ENCODE measurements at regions not wholly inside any gene's neighbourhood (a gene's known extent, or its start where the extent isn't known, plus 50 kb on each side); places are given as distances from the start of the nearest gene placed in this dataset.

DNA sequence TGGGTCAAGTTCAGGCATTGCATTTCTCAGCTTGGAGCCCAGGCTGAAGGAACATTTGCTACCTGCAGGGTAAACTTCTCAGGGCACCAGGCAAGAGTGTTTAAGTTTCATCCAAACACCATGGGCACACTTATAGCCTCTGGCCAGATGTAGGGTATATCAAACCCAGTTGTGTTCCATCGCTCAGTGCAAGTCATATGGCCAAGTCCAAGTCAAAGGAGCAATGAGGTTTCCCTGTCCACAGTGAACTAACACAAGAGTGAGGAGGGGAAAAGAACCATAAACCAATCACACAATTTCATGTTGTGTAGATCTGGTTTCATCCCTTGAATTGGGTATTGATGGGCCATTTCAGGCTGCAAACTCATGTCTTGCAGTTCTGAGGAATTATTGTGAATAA is 107.2 kb downstream of the SOX11 start:
- no peak for ATAC-seq (ENCODE audit: insufficient number of reproducible peaks, low FRiP score, low read depth)
- Histone ChIP-seq H3K4me1 (ENCODE audit: control insufficient read depth in 1 of 2, low read depth in 2 of 2) (no peaks in the 10 kb centered on the region), H3K36me3 (no peaks in the 10 kb centered on the region), H3K4me3 (no peak overlapping the region), H3K27me3 (replicated peaks; ENCODE audit: insufficient read depth) (no peaks in the 10 kb centered on the region), H3K27ac (no peak overlapping the region), H3K9me3 (no peaks in the 10 kb centered on the region)
- no peak for DNase-seq (ENCODE audit: low spot score)
- TF ChIP-seq, protein P1, sequence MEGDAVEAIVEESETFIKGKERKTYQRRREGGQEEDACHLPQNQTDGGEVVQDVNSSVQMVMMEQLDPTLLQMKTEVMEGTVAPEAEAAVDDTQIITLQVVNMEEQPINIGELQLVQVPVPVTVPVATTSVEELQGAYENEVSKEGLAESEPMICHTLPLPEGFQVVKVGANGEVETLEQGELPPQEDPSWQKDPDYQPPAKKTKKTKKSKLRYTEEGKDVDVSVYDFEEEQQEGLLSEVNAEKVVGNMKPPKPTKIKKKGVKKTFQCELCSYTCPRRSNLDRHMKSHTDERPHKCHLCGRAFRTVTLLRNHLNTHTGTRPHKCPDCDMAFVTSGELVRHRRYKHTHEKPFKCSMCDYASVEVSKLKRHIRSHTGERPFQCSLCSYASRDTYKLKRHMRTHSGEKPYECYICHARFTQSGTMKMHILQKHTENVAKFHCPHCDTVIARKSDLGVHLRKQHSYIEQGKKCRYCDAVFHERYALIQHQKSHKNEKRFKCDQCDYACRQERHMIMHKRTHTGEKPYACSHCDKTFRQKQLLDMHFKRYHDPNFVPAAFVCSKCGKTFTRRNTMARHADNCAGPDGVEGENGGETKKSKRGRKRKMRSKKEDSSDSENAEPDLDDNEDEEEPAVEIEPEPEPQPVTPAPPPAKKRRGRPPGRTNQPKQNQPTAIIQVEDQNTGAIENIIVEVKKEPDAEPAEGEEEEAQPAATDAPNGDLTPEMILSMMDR (IDR thresholded peaks at IDR 0.05), result no peak

DNA sequence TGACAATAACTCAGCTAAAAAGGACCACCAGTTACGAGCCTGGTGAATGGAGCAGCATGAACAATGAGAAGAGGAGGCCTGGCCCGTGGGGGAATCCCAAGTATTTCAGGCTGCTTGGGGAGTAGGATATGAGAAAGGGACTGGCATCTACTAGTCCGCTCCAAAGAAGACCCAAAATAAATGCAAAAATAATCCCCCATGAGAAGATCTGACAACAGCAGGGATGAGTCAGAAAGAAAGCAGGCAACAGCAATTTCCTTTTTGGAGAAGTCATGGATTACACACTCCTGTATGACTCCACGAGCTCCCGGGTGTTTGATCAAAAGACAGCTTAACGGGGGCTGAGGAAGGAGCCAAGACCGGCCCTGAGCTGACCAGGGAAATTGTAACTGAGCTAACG is 111.4 kb downstream of the SOX11 start:
- no peaks in the 10 kb centered on the region for H3K4me1 ChIP-seq (ENCODE audit: control insufficient read depth in 1 of 2, low read depth in 2 of 2)
- H3K27me3 ChIP-seq (replicated peaks; ENCODE audit: insufficient read depth), result no peaks in the 10 kb centered on the region
- ATAC-seq (ENCODE audit: insufficient number of reproducible peaks, low FRiP score, low read depth), result no peak
- no peaks in the 10 kb centered on the region for H3K9me3 ChIP-seq
- TF ChIP-seq, protein P1 (IDR thresholded peaks at IDR 0.05), result no peak
- no peak overlapping the region for H3K4me3 ChIP-seq
- DNase-seq (ENCODE audit: low spot score), result no peak
- no peaks in the 10 kb centered on the region for H3K36me3 ChIP-seq
- H3K27ac ChIP-seq, result no peak overlapping the region

DNA sequence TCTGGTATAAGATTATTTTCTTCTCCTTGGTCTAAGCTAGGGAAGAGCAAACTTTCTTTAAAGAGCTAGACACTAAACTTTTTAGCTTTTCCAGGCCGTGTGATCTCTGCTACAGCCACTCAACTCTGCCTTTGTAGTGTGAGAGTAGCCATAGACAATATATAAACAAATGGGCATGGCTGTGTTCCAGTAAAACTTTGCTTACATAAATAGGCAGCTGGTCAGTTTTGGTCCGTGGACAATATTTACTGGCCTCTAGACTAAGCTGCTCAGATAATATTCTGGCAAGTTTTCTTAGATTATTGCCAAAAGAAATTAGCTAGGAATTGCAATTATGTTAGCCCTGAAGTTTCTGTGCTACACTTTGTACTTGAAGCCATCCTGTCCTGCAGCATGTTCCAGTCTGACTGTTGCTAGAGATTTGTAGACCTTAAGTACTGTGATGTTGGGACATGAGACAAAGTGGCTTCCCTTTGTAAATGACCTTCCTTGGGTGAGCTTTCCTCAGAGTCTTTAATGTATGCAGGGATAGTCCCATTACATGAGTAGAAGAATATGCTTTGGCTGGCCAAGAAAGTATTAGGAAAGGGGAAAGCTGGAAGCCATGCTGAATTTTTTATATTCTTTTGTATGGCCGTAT is 126.9 kb downstream of the SOX11 start:
- TF ChIP-seq, protein P1 (IDR thresholded peaks at IDR 0.05), result no peak
- Histone ChIP-seq H3K27me3 (replicated peaks; ENCODE audit: insufficient read depth) (no peaks in the 10 kb centered on the region), H3K36me3 (no peaks in the 10 kb centered on the region)

DNA sequence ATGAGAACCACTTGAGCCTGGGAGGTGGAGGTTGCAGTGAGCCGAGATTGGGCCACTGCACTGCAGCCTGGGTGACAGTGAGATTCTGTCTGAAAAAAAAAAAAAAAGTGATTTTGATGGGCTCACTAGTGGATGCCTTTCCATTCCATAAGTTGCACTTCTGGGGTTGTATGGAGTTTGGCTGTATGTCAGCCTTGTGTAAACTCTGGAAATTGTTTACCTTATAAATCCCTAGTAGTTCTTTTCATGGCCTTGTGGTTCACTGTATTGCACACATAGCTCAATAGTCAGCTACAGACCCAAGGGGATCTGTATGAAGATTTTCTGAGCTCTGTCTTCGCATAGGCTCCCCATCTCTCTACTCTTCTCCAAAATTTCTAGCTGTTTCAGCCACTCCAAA is 131.9 kb downstream of the SOX11 start:
- Histone ChIP-seq H3K4me3 (no peak overlapping the region), H3K36me3 (no peaks in the 10 kb centered on the region), H3K27me3 (replicated peaks; ENCODE audit: insufficient read depth) (no peaks in the 10 kb centered on the region), H3K27ac (no peak overlapping the region), H3K9me3 (no peaks in the 10 kb centered on the region), H3K4me1 (ENCODE audit: control insufficient read depth in 1 of 2, low read depth in 2 of 2) (no peaks in the 10 kb centered on the region)
- TF ChIP-seq, protein P1 (IDR thresholded peaks at IDR 0.05), result no peak
- ATAC-seq (ENCODE audit: insufficient number of reproducible peaks, low FRiP score, low read depth) (no peak), DNase-seq (ENCODE audit: low spot score) (no peak)

More for the DNA sequence above, 126.9 kb downstream of the SOX11 start:
- DNase-seq (ENCODE audit: low spot score) (no peak), ATAC-seq (ENCODE audit: insufficient number of reproducible peaks, low FRiP score, low read depth) (no peak)
- Histone ChIP-seq H3K9me3 (no peaks in the 10 kb centered on the region), H3K4me1 (ENCODE audit: control insufficient read depth in 1 of 2, low read depth in 2 of 2) (no peaks in the 10 kb centered on the region), H3K27ac (no peak overlapping the region), H3K4me3 (no peak overlapping the region)

DNA sequence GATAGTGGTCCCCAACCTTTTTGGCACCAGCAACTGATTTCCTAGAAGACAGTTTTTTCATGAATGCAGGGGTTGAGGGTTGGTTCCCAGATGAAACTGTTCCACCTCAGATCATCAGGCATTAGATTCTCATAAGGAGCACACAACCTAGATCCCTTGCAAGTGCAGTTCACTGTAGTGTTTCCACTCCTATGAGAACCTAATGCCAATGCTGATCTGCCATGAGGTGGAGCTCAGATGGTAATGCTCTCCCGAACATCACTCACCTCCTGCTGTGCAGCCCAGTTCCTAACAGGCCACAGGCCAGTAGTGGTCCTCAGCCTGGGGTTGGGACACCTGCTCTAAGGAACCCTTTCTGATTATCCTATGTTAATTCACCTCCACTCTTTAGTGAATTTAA is 133.5 kb downstream of the SOX11 start:
- DNase-seq (ENCODE audit: low spot score) (no peak), ATAC-seq (ENCODE audit: insufficient number of reproducible peaks, low FRiP score, low read depth) (no peak)
- Histone ChIP-seq H3K4me3 (no peak overlapping the region), H3K36me3 (no peaks in the 10 kb centered on the region), H3K9me3 (no peaks in the 10 kb centered on the region), H3K27me3 (replicated peaks; ENCODE audit: insufficient read depth) (no peaks in the 10 kb centered on the region), H3K4me1 (ENCODE audit: control insufficient read depth in 1 of 2, low read depth in 2 of 2) (no peaks in the 10 kb centered on the region), H3K27ac (no peak overlapping the region)
- TF ChIP-seq, protein P1 (IDR thresholded peaks at IDR 0.05), result no peak
